ENCODE measurements at regions not wholly inside any gene's neighbourhood (a gene's known extent, or its start where the extent isn't known, plus 50 kb on each side); places are given as distances from the start of the nearest gene placed in this dataset.

DNA sequence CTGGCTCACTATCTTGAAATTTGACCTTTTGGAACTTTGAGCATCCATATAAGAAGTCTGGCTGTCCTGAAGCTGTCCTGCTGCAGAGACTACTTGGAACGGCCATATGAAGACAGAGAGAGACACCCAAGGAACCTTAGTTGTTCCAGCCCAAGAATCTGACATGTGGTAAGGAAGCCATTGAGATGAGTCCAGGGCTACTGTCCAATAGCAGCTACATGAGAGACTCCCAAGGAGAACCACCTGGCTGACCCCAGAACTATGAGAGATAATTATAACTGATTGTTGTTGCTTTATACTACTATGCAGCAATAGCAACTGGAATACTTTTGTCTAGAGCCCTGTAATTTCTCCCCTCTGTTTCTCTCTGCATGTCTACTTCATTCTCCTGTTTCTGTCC, 234.3 kb upstream of the TANK start:
- no peak for DNase-seq

DNA sequence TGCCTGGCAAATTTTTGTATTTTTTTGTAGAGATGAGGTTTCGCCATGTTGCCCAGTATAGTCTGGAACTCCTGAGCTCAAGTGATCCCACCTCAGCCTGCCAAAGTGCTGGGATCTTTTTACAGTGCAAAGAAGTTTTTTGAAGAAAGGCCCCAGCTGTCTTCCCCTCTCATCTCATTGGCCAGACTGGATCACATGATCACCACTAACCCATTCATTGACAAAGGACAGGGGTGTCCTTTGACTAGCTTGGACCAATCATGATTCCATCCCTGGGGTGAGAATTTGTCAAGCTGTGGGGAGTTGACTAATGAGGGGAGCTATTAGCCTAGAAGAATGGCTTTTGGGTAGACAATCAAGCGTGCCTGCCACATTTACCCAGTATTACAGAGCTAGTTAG, 232.9 kb upstream of the TANK start:
- no peak for DNase-seq

DNA sequence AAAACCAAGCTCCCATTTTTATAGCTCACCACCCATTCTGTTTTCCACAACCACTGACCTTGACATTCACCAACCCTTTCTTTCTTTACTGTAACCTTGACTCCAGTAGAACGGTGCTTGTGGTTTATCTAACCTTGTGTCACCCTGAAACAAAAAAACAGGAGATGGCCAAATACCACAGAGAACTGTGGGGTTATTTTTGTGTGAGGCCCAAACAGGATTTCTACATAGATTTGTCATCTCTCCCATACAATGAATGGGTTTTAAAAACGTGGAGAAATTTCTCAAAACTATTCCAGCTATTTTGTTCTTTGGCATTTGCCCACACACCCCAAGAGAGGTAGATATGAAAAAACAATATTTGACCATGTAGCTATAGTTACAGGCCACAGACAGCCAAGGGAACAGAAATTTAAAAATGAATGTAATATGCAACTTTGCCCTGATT, 231.3 kb upstream of the TANK start:
- DNase-seq, result no peak

DNA sequence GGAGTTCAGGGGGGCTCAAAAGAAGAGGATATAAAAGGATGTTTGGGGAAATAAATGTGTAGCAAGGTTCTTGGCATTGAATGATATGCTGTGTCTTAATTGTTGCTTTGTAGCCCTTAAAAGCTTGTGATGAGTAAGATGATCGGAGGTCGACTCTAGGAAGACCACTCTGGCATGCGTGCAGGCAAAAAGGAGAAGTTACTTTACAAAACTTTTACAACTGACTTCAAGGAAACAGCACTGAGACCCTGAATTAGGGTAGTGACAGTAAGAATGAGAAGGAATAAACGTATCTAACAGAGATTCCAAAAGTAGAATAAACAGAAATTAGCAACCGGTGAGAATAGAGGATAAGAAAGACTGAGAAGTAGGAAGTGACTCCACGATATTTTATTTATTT, 228.7 kb upstream of the TANK start:
- DNase-seq, result no peak

DNA sequence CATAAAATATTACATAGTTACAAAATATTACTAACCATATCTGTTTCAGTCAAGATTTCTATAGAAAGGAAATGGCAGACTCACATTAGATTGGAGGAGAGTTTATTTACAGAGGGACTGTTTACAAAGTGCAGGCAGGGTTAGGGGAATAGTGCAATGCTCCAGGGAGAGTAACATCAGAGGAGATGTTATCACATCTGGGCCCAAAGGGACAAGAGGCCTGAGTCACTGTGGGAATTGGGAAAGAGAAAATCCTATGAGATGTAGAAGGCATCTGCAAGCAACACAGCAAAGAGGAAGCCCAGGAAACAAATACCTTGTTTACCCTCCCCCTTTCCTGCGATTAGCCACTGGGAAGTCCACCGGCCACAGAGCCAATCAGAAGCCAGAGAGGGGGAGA, 227.3 kb upstream of the TANK start:
- no peak for DNase-seq

DNA sequence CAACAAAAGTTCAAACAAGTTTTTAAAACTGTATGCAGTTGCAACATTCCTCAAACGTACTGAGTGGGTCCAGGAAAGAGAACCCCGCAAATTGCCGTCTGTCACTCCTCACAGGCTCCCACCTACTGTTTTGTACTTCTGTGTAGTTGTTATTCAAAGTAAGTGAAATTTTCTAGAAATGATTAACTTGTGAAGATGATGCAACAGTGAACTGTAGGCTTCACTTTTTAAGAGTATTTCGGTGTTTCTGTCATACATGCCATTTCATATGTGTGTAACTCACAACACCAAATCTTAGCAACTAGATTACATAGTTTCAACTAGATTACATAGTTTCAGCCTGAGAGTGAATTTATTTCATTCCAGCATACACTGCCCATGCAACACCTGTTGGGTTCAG, 226.0 kb upstream of the TANK start:
- no peak for DNase-seq

DNA sequence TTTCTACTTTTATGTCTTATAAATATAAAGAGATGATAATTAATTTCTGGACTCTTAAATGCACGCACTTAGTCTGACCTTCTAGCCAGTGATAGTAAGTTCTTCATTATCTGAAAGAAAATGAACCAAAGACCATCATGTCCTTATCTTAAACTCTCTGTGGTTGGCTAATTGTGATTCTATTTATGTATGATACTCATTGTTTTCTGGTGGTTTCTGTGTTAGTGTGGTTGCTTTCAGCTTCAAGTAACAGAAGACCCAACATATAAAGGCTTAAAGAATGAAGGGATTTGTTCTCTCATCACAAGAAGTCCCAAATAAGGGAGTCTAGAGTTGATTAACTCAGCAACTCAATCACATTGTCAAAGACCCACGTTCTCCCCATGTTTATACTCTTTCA, 225.2 kb upstream of the TANK start:
- DNase-seq, result no peak

DNA sequence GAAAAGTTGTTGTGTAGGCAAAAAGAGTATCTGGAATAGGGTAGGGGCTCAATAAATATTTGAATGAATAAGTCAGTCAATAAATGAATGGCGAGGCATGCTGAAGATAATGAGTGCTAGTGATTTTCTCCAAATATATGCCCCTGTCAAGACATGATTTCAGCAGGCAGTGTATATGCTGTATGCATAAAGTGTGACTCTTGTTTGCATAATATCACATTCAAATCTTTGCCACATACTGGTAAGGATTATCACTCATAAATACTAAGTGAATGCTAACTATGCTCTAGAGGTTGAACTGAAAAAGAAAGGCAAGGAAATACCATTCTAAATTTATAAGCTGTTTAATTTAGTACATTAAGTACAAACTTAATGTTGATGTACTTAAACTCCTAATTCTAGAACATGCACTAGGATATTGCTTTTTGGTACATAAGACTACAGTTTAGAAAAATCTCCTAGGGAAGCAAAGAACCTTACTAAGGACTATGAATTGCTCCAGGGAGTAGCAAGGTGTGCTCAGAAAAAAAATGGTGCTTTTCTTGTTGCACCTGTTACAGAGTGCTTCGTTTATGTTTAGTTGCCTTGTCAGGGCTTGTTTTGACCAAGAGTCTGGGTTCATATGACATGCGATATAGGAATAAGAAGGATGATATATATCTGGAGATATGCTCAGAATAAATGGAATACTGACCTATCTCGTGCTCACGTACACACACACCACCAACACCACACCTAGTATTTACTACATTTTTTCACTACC, 224.0 kb upstream of the TANK start:
- DNase-seq, result no peak

DNA sequence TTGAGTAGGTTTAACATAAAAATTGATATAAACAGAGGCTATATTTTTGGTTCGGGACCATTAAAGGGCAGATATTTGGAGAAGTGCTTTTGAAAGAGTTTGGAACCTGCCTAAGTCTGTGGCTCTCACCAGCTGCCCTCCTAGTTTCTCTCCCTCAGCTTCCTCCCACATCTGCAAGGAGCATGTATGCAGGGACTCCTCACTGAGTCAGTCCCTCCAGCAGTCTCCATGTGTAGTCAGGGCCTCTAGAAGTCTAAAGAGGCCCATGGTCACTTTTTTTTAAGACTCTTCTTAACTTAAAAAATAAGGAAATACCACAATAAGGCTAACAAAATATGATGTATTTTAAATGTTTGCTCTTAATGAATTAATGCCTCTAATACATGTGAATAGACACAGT, 220.0 kb upstream of the TANK start:
- DNase-seq, result no peak

DNA sequence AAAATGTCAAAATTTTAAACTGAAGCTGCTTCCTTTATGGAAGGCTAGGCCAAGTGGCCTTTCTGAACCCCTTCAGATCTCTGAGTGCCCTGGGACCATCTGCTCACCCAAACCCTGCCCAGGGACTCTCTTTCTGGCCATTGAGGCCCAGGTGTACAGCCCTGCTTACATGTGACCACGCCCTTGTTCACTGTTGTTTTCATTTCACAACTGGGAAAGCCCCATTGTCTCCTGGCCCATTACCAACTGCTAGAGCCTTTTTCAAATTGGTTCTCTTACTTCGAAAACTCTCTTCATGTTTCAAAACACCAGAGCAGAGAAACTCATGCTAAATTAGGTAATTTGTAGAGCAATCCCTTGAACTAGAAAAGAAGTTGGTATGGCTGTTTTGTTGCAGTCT, 219.5 kb upstream of the TANK start:
- DNase-seq, result no peak

DNA sequence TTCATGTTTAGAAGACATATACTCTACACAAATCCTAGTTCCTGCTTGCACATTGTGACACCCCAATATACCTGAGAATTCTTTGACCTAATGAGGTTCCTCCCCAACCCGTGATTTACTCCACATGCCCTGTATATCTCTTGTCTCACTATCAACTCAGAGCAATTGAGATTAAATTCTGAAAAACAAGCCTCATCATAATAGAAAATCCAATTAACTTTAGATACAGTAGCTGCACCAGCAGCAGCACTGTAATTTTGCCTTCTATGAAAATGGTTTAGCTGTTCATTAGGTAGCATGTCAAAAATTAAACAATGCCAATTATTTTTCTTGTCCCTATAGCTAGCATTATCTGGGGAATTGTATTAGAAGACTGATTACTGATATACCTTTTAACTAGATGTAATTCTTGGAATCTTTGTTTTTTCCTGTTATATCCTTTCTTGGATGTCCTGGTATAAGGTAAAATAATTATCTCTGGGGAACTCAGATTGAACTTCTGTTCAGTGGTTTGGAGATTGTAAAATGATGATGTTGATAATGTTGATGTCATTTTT, 218.9 kb upstream of the TANK start:
- DNase-seq, result no peak

DNA sequence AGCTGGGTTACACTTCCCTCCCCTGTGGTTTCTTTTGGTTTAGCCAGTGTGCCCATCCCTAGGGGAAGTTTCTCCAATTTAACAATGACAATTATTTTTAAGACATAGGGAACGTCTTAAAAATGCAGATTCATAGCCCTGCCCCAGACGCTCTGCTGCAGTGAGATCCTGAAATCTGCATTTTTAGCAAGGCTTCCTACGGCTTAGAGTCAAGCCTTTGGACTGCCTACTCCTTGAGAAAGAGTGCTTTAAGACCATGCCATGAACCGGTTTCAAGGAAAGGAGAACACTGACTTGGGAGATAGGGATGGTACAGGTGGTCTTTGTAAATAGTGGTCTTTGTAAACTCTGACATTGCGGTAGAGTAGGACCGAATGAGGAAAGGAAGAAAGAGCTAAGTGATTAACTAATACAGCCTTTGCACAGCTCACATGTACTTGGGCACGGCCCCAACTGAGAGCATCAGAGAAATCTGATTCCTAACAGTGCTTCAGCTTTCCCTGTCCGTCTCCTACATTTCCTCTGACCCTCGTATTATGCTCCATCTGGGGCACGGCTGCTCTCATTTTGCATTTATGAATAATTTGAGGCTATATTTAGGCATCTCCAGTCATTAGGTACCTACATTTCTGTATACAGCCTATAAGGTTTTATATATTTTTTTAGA, 217.6 kb upstream of the TANK start:
- DNase-seq, result no peak

DNA sequence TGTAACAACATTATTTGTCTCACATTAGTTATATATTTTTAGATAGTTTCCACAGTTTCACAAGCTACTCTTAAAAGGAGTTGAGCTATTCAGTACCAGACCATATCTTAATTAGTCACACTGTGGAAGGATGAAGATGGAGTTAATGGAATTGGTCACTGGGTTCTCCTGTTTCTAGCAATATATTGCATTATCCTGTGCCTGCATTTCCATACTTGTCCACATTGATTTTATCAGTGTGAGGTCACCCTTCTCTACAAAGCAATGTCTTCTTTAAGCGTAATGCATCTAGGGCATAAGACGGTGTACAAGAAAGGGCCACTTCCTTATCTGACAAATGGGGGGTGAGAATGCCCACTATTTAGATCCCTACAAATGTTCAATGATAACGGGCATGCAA, 216.8 kb upstream of the TANK start:
- no peak for DNase-seq

DNA sequence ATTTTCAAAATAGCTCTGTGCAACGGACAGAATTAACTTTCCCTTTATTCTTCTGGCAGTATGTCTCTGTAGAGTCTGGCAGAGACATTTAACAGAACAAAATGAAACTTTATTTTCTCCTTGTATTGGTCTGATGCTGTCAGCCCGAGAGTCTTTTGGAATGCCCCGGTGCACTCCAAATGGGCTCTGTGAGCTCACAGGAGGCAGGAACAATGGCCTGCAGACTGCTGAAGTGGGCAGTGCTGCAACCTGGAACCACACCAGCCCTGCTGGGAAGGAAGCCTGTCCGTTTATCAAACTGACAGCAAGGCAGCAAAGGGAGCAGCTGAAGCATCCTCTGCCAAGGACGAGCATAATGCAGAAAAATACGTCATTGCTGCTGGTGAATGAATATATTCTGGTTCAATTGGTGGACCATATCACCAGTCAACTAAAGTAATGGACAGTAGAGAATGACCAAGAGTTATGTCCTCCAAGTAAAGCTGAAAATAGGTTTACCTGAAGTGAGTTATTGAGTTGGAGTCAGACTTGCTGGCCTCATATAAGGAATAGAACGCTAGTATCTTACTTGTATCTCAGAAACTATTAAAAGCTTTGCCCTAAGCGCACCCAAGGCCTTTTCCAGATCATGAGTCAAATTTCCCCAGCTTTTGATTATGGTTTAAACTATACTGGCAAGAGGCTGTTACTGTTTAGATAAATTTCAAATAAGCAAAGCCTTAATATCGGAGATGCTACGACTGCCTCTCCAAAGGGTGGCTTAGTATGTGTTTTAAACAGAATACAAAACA, 207.6 kb upstream of the TANK start:
- DNase-seq, result no peak

DNA sequence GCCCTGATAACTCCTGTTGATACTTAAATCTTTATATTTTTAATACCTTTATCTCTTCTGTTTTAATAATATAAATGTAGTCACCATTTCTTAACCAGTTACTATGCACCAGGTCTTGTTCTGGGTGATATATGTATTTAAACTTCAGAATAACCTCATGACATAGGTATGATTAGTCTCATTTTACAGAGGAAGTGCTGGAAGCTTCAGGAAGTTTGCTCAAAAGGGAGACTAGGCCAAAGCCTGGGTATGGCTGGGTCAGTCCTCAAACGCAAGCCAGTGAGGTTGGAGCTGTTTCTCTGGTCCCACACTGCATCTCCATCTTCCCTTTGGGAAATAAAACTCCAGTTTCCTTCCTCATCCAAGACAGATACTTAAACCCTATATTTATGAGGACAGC, 204.7 kb upstream of the TANK start:
- no peak for DNase-seq

DNA sequence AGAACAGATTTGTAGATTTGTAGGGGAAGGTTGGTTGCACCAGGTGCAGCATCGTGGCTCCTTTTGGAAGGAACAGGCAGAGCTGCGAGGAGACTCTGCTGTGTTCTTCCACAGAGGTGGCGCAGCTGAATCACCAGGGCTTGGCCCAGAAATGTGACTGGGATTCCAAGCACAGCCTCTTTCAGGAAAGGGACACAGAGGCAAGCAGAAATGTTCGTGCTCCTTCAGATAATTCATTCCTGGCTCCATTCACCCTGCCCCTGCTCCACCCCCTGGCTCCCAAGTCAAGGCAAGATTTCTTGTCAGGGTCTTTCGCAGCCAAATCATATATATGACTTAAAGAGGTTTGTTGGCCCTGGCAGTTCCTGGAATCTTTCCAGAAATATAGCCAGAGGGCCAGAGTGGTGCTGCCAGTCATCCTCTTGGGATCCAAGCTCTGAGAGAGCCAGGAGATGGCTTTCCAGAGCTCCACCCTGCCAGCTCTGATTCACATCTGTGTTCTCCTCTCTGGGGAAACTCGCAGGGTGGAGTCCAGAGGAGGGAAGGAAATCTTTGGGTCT, 203.9 kb upstream of the TANK start:
- DNase-seq, result no peak

DNA sequence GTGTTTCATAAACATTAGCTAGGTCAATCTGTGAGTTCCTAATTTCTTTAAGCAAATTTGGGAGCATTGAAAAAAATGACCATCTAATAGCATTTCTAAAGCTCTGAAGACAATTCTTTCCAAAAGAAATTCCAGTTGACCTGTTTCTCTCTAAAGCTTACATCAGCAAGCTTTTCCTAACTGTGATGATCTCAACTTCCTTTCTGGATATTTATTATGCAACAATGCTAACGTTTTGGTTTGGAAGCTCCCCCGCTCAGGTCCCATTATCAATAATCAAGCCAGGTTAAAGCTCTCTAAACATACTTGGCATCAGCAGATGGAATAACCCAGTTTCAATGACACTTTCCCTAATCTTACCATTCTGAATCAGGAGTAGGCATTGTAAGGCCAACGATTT, 196.3 kb upstream of the TANK start:
- no peak for DNase-seq

DNA sequence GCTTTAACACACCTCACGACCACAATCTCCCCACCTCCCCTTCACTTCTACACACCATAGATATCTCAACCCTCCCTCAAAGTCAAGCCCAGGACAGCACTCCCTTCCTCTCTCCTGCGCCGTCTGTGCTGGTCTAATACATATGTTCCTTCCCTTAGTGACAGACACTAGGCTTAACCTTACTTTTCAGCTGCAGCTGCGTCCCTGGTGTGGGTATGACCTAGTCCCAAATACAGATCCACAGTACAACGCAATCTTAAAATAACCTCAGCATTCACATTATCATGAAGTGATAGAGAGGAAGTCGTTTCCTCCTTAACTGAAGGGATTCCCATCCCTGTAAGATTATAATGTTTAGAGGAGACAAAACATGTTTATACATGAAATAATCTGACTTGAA, 192.7 kb upstream of the TANK start:
- DNase-seq, result no peak

DNA sequence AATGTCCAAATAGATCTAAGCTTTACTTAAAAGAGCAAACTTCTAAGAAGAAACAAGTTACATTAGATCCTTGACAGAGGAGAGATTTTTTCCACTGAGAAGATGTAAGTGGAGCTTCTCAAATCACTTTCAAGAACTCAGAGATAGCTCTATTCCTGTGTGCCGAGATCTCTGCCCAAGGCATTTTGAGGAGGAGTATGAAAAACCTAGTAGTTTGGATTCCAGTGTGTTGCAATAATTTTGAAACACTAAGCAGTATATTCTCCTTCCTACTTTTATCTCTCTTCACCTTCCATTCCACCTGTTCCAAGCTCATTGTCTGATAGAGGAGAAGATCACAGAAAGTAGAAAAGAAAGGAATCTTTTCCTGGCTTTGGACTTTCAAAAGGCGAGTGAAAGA, 192.0 kb upstream of the TANK start:
- DNase-seq, result no peak

DNA sequence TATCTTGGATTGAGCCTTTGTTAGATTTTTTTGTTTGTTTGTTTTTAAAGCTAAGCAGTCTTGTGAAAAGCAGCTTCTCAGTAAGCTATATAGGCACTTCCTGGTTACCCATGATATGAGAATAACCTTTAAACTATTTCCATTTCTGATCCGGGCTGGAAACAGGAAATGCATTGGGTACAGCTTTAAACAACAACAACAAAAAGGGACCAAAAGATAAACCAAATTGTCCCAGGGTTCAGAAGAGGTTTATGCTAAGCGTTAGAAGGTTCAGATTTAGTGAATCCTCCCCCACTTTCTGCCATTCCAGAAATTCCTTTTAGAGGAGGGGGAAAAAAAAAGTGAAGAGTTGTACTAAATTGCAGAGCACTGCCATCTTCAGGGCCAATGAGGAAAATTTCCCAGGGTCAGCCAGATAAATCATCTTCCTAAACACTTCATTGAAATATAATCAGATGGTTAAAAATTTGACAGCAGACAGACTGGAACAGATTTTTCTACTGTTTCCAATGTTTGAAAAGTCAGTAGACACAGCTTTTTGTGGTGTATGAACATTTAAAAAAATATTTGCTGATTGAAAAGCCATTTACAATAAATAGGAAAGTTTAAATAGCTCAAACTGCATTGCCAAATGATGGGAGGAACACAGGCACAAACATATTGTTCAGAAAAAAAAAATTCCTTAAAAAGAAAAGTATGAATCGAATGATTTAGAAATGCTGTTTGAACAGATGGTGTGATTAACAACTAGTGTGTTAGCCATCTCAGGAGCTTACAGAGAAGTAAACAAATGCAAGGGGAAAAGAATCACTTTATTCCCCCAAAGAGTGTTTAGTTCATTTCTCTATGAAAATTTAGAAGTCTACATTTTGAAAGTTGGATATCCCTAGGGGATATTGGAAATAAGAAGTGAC, 189.9 kb upstream of the TANK start:
- peak; percentile 6 to 71 for DNase-seq

DNA sequence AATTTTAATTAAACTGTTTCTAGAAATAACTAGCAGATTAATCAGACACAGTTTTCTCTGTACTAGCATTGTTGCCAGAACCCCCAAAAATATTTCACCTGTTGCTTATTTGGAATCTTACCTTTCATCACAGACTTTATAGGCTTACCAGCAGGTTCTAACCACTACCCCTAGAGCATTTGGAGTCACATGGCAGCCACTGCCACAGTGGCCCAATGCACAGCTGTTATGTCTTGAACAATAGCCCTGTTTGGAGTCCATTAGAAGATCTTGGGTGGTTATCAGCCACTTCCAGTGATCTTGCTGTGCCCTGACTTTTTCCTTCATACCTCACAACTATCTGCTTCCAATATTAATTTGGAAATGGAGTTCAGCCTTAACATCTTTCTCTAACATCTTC, 186.2 kb upstream of the TANK start:
- no peak for DNase-seq

DNA sequence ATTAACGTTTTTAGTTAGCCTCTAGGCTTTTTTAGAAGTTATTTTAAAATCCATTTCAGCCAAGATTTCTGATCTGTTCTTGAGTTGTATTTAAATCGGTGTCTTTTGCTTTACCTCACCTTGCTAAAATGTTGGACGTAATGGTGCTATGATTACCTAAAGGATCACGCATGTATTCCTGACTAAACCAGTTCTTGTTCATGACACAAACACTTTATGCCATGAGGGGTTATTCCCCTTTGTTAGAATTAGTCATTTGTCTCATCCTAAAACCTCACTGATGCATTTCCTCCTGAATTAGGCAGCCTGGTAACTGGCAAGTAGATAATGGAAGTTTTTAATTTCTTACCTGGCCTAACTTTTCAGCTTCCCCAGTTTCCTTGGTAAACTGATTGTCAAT, 185.4 kb upstream of the TANK start:
- DNase-seq, result no peak
